ENCODE measurements at regions not wholly inside any gene's neighbourhood (a gene's known extent, or its start where the extent isn't known, plus 50 kb on each side); places are given as distances from the start of the nearest gene placed in this dataset.

DNA sequence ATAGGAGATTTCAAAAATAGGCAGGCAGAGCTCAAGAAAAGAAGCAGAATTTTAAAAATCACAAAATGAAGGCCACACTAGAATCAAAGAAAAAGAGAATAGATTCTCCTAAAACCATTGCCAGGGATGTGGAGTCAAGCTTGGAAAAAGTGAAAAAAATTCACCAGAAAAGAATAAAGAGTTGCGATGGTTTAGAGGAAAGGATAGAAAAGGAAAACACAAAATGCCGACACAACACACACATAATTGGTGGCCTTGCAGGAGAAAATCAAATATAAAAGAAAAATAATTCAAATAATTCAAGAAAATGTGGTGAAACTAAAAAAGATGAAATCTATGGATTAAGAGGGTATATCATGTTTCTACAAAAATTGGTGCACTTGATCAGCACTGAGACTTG lies 181.6 kb upstream of the C14orf180 start (continued):
- TF ChIP-seq, protein P1, sequence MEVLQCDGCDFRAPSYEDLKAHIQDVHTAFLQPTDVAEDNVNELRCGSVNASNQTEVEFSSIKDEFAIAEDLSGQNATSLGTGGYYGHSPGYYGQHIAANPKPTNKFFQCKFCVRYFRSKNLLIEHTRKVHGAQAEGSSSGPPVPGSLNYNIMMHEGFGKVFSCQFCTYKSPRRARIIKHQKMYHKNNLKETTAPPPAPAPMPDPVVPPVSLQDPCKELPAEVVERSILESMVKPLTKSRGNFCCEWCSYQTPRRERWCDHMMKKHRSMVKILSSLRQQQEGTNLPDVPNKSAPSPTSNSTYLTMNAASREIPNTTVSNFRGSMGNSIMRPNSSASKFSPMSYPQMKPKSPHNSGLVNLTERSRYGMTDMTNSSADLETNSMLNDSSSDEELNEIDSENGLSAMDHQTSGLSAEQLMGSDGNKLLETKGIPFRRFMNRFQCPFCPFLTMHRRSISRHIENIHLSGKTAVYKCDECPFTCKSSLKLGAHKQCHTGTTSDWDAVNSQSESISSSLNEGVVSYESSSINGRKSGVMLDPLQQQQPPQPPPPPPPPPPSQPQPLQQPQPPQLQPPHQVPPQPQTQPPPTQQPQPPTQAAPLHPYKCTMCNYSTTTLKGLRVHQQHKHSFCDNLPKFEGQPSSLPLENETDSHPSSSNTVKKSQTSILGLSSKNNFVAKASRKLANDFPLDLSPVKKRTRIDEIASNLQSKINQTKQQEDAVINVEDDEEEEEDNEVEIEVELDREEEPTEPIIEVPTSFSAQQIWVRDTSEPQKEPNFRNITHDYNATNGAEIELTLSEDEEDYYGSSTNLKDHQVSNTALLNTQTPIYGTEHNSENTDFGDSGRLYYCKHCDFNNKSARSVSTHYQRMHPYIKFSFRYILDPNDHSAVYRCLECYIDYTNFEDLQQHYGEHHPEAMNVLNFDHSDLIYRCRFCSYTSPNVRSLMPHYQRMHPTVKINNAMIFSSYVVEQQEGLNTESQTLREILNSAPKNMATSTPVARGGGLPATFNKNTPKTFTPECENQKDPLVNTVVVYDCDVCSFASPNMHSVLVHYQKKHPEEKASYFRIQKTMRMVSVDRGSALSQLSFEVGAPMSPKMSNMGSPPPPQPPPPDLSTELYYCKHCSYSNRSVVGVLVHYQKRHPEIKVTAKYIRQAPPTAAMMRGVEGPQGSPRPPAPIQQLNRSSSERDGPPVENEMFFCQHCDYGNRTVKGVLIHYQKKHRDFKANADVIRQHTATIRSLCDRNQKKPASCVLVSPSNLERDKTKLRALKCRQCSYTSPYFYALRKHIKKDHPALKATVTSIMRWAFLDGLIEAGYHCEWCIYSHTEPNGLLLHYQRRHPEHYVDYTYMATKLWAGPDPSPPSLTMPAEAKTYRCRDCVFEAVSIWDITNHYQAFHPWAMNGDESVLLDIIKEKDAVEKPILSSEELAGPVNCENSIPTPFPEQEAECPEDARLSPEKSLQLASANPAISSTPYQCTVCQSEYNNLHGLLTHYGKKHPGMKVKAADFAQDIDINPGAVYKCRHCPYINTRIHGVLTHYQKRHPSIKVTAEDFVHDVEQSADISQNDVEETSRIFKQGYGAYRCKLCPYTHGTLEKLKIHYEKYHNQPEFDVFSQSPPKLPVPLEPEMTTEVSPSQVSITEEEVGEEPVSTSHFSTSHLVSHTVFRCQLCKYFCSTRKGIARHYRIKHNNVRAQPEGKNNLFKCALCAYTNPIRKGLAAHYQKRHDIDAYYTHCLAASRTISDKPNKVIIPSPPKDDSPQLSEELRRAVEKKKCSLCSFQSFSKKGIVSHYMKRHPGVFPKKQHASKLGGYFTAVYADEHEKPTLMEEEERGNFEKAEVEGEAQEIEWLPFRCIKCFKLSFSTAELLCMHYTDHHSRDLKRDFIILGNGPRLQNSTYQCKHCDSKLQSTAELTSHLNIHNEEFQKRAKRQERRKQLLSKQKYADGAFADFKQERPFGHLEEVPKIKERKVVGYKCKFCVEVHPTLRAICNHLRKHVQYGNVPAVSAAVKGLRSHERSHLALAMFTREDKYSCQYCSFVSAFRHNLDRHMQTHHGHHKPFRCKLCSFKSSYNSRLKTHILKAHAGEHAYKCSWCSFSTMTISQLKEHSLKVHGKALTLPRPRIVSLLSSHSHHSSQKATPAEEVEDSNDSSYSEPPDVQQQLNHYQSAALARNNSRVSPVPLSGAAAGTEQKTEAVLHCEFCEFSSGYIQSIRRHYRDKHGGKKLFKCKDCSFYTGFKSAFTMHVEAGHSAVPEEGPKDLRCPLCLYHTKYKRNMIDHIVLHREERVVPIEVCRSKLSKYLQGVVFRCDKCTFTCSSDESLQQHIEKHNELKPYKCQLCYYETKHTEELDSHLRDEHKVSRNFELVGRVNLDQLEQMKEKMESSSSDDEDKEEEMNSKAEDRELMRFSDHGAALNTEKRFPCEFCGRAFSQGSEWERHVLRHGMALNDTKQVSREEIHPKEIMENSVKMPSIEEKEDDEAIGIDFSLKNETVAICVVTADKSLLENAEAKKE (CRISPR knock-in tag; IDR thresholded peaks at IDR 0.05) = no peak
- TF ChIP-seq POLR2AphosphoS5 (IDR thresholded peaks at IDR 0.05; ENCODE audit: low read depth) = no peak
- TF ChIP-seq, protein P2, sequence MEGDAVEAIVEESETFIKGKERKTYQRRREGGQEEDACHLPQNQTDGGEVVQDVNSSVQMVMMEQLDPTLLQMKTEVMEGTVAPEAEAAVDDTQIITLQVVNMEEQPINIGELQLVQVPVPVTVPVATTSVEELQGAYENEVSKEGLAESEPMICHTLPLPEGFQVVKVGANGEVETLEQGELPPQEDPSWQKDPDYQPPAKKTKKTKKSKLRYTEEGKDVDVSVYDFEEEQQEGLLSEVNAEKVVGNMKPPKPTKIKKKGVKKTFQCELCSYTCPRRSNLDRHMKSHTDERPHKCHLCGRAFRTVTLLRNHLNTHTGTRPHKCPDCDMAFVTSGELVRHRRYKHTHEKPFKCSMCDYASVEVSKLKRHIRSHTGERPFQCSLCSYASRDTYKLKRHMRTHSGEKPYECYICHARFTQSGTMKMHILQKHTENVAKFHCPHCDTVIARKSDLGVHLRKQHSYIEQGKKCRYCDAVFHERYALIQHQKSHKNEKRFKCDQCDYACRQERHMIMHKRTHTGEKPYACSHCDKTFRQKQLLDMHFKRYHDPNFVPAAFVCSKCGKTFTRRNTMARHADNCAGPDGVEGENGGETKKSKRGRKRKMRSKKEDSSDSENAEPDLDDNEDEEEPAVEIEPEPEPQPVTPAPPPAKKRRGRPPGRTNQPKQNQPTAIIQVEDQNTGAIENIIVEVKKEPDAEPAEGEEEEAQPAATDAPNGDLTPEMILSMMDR (conservative IDR thresholded peaks at IDR 0.05; ENCODE audit: low read depth in 2 of 2) = no peak
- no peak for TF ChIP-seq EZH2phosphoT487 (IDR thresholded peaks at IDR 0.05; ENCODE audit: unreplicated experiment)
- no peak for TF ChIP-seq JUNB (IDR thresholded peaks at IDR 0.05; ENCODE audit: unreplicated experiment)
- no peak for TF ChIP-seq ZNF331 (CRISPR knock-in tag; IDR thresholded peaks at IDR 0.05; ENCODE audit: low read depth)
- TF ChIP-seq, protein P3, sequence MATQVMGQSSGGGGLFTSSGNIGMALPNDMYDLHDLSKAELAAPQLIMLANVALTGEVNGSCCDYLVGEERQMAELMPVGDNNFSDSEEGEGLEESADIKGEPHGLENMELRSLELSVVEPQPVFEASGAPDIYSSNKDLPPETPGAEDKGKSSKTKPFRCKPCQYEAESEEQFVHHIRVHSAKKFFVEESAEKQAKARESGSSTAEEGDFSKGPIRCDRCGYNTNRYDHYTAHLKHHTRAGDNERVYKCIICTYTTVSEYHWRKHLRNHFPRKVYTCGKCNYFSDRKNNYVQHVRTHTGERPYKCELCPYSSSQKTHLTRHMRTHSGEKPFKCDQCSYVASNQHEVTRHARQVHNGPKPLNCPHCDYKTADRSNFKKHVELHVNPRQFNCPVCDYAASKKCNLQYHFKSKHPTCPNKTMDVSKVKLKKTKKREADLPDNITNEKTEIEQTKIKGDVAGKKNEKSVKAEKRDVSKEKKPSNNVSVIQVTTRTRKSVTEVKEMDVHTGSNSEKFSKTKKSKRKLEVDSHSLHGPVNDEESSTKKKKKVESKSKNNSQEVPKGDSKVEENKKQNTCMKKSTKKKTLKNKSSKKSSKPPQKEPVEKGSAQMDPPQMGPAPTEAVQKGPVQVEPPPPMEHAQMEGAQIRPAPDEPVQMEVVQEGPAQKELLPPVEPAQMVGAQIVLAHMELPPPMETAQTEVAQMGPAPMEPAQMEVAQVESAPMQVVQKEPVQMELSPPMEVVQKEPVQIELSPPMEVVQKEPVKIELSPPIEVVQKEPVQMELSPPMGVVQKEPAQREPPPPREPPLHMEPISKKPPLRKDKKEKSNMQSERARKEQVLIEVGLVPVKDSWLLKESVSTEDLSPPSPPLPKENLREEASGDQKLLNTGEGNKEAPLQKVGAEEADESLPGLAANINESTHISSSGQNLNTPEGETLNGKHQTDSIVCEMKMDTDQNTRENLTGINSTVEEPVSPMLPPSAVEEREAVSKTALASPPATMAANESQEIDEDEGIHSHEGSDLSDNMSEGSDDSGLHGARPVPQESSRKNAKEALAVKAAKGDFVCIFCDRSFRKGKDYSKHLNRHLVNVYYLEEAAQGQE (IDR thresholded peaks at IDR 0.05; ENCODE audit: unreplicated experiment) = no peak
- no peak for TF ChIP-seq NANOG (IDR thresholded peaks at IDR 0.05; ENCODE audit: borderline replicate concordance)
- TF ChIP-seq EZH2 (IDR thresholded peaks at IDR 0.05; ENCODE audit: low read depth, unreplicated experiment) = no peak
- TF ChIP-seq ZNF114 (CRISPR knock-in tag; IDR thresholded peaks at IDR 0.05) = no peak

Measured in GM23338 (cell line).